Gastrocnemius medialis (tissue), 4 donors: ENCODE measurements at regions not wholly inside any gene's neighbourhood (a gene's known extent, or its start where the extent isn't known, plus 50 kb on each side); places are given as distances from the start of the nearest gene placed in this dataset.
A peak's percentile ranks its signal among the peaks of the same experiment; 100 is the strongest.
"Not testable (repeated sequence)": the region's sequence is repeated elsewhere in the genome, so short reads cannot be mapped to it uniquely, and the experiment has no call there.

Experiments
- ATAC-seq, 2 donors: fragments of 150-250 bp; one replicate each; pipeline ENCODE4 v1.9.1; 2016
- DNase-seq, 2 donors: peaks; one replicate each; pipeline ENCODE4 v3.0.0-alpha.2; 2019
- H3K27ac ChIP-seq, 4 donors: fragments of 200-600 bp; sonication (generic); 1 replicate in 1 of 4; 2 replicates in 3 of 4; pipeline ENCODE4 v1.5.1; 2016 to 2018; ENCODE audit warnings: mild to moderate bottlenecking in 2 of 4, moderate library complexity in 1 of 4
- H3K27me3 ChIP-seq, 3 donors: fragments of 200-600 bp; sonication (generic) in 2 of 3; 1 replicate in 1 of 3; 2 replicates in 2 of 3; pipeline versions ENCODE4 v1.5.1 to v1.6.0; 2016 to 2019; ENCODE audit warnings: mild to moderate bottlenecking in 1 of 3, moderate library complexity in 1 of 3
- H3K36me3 ChIP-seq, 2 donors: fragments of 200-600 bp; sonication (generic) in 1 of 2; one replicate each; pipeline ENCODE4 v1.5.1; 2017 to 2018
- H3K4me1 ChIP-seq, 2 donors: fragments of 200-600 bp; sonication (generic) in 1 of 2; one replicate each; pipeline ENCODE4 v1.5.1; 2016 to 2017; ENCODE audit warnings: mild to moderate bottlenecking in 2 of 2
- H3K4me3 ChIP-seq, 4 donors: fragments of 200-600 bp; sonication (generic) in 3 of 4; 1 replicate in 1 of 4; 2 replicates in 3 of 4; pipeline ENCODE4 v1.5.1; 2016 to 2019; ENCODE audit warnings: mild to moderate bottlenecking in 2 of 4
- H3K9me3 ChIP-seq, 3 donors: fragments of 200-600 bp; sonication (generic) in 2 of 3; 1 replicate in 1 of 3; 2 replicates in 2 of 3; pipeline ENCODE4 v1.5.1; 2016 to 2019
- CTCF ChIP-seq, 5 experiments: fragments of 450-650 bp in 3 of 5; fragments of 200-600 bp in 2 of 5; sonication (generic) in 2 of 5; IDR thresholded peaks in 4 of 5; conservative IDR thresholded peaks in 1 of 5; 1 replicate in 4 of 5; 2 replicates in 1 of 5; pipeline ENCODE4 v1.5.1; 2016 to 2019; ENCODE audit warnings: antibody characterized with exemption in 5 of 5, mild to moderate bottlenecking in 3 of 5, moderate library complexity in 3 of 5
- POLR2A ChIP-seq, 2 donors: fragments of 450-650 bp; IDR thresholded peaks; one replicate each; pipeline ENCODE4 v1.6.1; 2017; ENCODE audit warnings: antibody characterized with exemption in 2 of 2, mild to moderate bottlenecking in 2 of 2, moderate library complexity in 2 of 2
- in situ Hi-C, 4 donors: fragments of 200-750 bp; cut with MboI; loops; one replicate each; pipeline versions ENCODE4 v1.15.0 to v1.8.0; 2017; ENCODE audit warnings: low sequenced_read_pairs in 4 of 4
- intact Hi-C: fragments of 100-400 bp; cut with DNase I; formaldehyde crosslinking; loops from one replicate; pipeline ENCODE4 v1.15.1; 2023; ENCODE audit warnings: low total_unique reads

- no peaks in the 10 kb centered on the region for H3K4me1 ChIP-seq
- no peaks in the 10 kb centered on the region for H3K9me3 ChIP-seq
- H3K4me3 ChIP-seq, result no peak overlapping the region
- in situ Hi-C loops, result no loop called here
- no peaks in the 10 kb centered on the region for H3K27me3 ChIP-seq
- TF ChIP-seq CTCF (IDR thresholded peaks at IDR 0.05 in 4 of 5, conservative IDR thresholded peaks at IDR 0.05 in 1 of 5) (no peak), POLR2A (IDR thresholded peaks at IDR 0.05) (no peak)
- H3K36me3 ChIP-seq, result no peaks in the 10 kb centered on the region
- DNase-seq (no peak), ATAC-seq (no peak)
- intact Hi-C loops, result no loop called here
- no peak overlapping the region for H3K27ac ChIP-seq
These were observed 241.3 kb upstream of the SFRP2 start for GRCh38 chr4:154030152-154030551.

GRCh38 chr4:154029171-154029570 lies 240.3 kb upstream of the SFRP2 start:
- no peak overlapping the region for H3K4me3 ChIP-seq
- no peak for TF ChIP-seq CTCF (IDR thresholded peaks at IDR 0.05 in 4 of 5, conservative IDR thresholded peaks at IDR 0.05 in 1 of 5)
- TF ChIP-seq POLR2A (IDR thresholded peaks at IDR 0.05), result no peak
- no peak for DNase-seq
- in situ Hi-C loops (no loop called here), intact Hi-C loops (no loop called here)
- no peaks in the 10 kb centered on the region for H3K36me3 ChIP-seq
- ATAC-seq, result no peak
- H3K27me3 ChIP-seq, result no peaks in the 10 kb centered on the region
- H3K9me3 ChIP-seq, result no peaks in the 10 kb centered on the region
- H3K27ac ChIP-seq, result no peak overlapping the region
- no peaks in the 10 kb centered on the region for H3K4me1 ChIP-seq

GRCh38 chr4:154025110-154025509 lies 236.2 kb upstream of the SFRP2 start:
- H3K4me3 ChIP-seq, result no peak overlapping the region
- H3K27ac ChIP-seq, result no peak overlapping the region
- no peaks in the 10 kb centered on the region for H3K27me3 ChIP-seq
- no peaks in the 10 kb centered on the region for H3K36me3 ChIP-seq
- intact Hi-C loops (no loop called here), in situ Hi-C loops (no loop called here)
- ATAC-seq (no peak), DNase-seq (no peak)
- no peaks in the 10 kb centered on the region for H3K9me3 ChIP-seq
- no peak for TF ChIP-seq CTCF (IDR thresholded peaks at IDR 0.05 in 4 of 5, conservative IDR thresholded peaks at IDR 0.05 in 1 of 5)
- TF ChIP-seq POLR2A (IDR thresholded peaks at IDR 0.05), result no peak
- H3K4me1 ChIP-seq, result no peaks in the 10 kb centered on the region

GRCh38 chr4:154024097-154024694 lies 235.3 kb upstream of the SFRP2 start:
- in situ Hi-C loops, result no loop called here
- Histone ChIP-seq H3K36me3 (no peaks in the 10 kb centered on the region), H3K4me3 (no peak overlapping the region), H3K27ac (no peak overlapping the region), H3K27me3 (no peaks in the 10 kb centered on the region), H3K9me3 (no peaks in the 10 kb centered on the region), H3K4me1 (no peaks in the 10 kb centered on the region)
- DNase-seq (no peak), ATAC-seq (no peak)
- TF ChIP-seq POLR2A (IDR thresholded peaks at IDR 0.05) (no peak), CTCF (IDR thresholded peaks at IDR 0.05 in 4 of 5, conservative IDR thresholded peaks at IDR 0.05 in 1 of 5) (peak in 1 of 5 experiments; percentile 17)
- intact Hi-C loops, result no loop called here

GRCh38 chr4:154023671-154024070 lies 234.8 kb upstream of the SFRP2 start:
- ATAC-seq, in situ Hi-C loops, H3K9me3 ChIP-seq, H3K27me3 ChIP-seq, H3K4me3 ChIP-seq, H3K27ac ChIP-seq, intact Hi-C loops, H3K36me3 ChIP-seq, H3K4me1 ChIP-seq, DNase-seq: not testable (repeated sequence)
